DOHH2 (cell line): ENCODE measurements at regions not wholly inside any gene's neighbourhood (a gene's known extent, or its start where the extent isn't known, plus 50 kb on each side); places are given as distances from the start of the nearest gene placed in this dataset.

ENCODE experiments used
- H3F3A ChIP-seq: fragments of 200-600 bp; sonication (generic), shearing (Covaris generic); 2 replicates; pipeline ENCODE4 v1.6.0; 2016; ENCODE audit warnings: antibody characterized with exemption, mild to moderate bottlenecking; ENCODE audit not compliant: control insufficient read depth, insufficient read depth
- H3K27ac ChIP-seq: fragments of 200-600 bp; sonication (generic); 2 replicates; pipeline ENCODE4 v1.5.1; 2014; ENCODE audit warnings: low read depth, mild to moderate bottlenecking, low read length, moderate library complexity
- H3K27me3 ChIP-seq: fragments of 200-600 bp; sonication (generic); 2 replicates; pipeline ENCODE4 v1.6.1; 2014; ENCODE audit warnings: mild to moderate bottlenecking, low read length, mixed read lengths; ENCODE audit not compliant: control insufficient read depth
- H3K36me3 ChIP-seq: fragments of 200-600 bp; sonication (generic); 2 replicates; pipeline ENCODE4 v1.6.1; 2014; ENCODE audit warnings: mild to moderate bottlenecking, low read length, moderate library complexity, mixed read lengths; ENCODE audit not compliant: control insufficient read depth
- H3K4me1 ChIP-seq: fragments of 200-600 bp; sonication (generic); 2 replicates; pipeline ENCODE4 v1.6.1; 2014; ENCODE audit warnings: mild to moderate bottlenecking, low read length, mixed read lengths; ENCODE audit not compliant: control insufficient read depth
- H3K4me2 ChIP-seq: fragments of 200-600 bp; sonication (generic); 2 replicates; pipeline ENCODE4 v1.6.0; 2014; ENCODE audit warnings: mild to moderate bottlenecking, low read length, moderate library complexity
- H3K4me3 ChIP-seq: fragments of 200-600 bp; sonication (generic); 2 replicates; pipeline ENCODE4 v1.5.1; 2014; ENCODE audit warnings: mild to moderate bottlenecking, low read length, mixed read lengths
- H3K79me2 ChIP-seq: fragments of 200-600 bp; sonication (generic); 2 replicates; pipeline ENCODE4 v1.6.1; 2014; ENCODE audit warnings: mild to moderate bottlenecking, low read length, mixed read lengths; ENCODE audit not compliant: control insufficient read depth
- H3K9me2 ChIP-seq: fragments of 200-600 bp; sonication (generic); replicated peaks from 2 replicates; pipeline ENCODE4 v1.6.1; 2014; ENCODE audit warnings: mild to moderate bottlenecking, low read length, mixed read lengths; ENCODE audit not compliant: control insufficient read depth
- H3K9me3 ChIP-seq: fragments of 200-600 bp; sonication (generic); 2 replicates; pipeline ENCODE4 v1.6.1; 2014; ENCODE audit warnings: antibody characterized with exemption, low read length, mixed read lengths; ENCODE audit not compliant: control insufficient read depth, insufficient read depth
- H4K20me1 ChIP-seq: fragments of 200-600 bp; sonication (generic); 2 replicates; pipeline ENCODE4 v1.6.0; 2014; ENCODE audit warnings: low read depth, mild to moderate bottlenecking, antibody characterized with exemption, low read length, moderate library complexity; ENCODE audit not compliant: control insufficient read depth, insufficient read depth
- EZH2phosphoT487 ChIP-seq: fragments of 200-600 bp; sonication (generic); IDR thresholded peaks from 2 replicates; pipeline ENCODE4 v1.6.1; 2017; ENCODE audit warnings: borderline replicate concordance, mild to moderate bottlenecking, antibody characterized with exemption, low read length, moderate library complexity, mixed read lengths
- TF ChIP-seq, protein P1 (sequence below): fragments of 200-600 bp; sonication (generic); IDR thresholded peaks from one replicate; pipeline ENCODE4 v1.5.1; 2014; ENCODE audit warnings: antibody characterized with exemption, mild to moderate bottlenecking, low read depth, low read length; ENCODE audit not compliant: poor library complexity, severe bottlenecking

DNA sequence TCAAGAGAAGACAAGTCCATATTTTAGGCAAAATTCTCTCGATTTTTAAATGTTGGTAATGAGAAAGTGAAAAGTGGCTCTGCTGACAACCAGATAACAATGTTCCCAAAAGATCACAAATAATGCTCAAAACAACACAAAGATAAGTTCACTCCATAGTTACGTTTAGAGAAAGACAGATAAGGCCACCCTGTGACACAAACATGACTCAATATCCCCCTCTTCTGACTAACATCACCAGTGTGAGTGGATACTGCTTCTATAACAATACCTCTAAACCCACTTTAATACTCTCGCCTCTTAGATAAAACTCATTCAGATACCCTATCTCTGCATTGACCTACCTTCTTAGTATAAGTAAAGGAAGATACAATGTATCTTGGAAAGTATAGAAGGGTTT is 51.2 kb upstream of the RGS7 start:
- Histone ChIP-seq H3K9me3 (no peaks in the 10 kb centered on the region), H3K9me2 (no peaks in the 10 kb centered on the region), H4K20me1 (no peaks in the 10 kb centered on the region), H3K79me2 (no peaks in the 10 kb centered on the region), H3K4me1 (no peaks in the 10 kb centered on the region), H3F3A (no peaks in the 10 kb centered on the region), H3K27ac (no peak overlapping the region), H3K4me3 (no peak overlapping the region), H3K36me3 (no peaks in the 10 kb centered on the region), H3K27me3 (no peaks in the 10 kb centered on the region), H3K4me2 (no peak overlapping the region)
- no peak for TF ChIP-seq EZH2phosphoT487
- TF ChIP-seq, protein P1, sequence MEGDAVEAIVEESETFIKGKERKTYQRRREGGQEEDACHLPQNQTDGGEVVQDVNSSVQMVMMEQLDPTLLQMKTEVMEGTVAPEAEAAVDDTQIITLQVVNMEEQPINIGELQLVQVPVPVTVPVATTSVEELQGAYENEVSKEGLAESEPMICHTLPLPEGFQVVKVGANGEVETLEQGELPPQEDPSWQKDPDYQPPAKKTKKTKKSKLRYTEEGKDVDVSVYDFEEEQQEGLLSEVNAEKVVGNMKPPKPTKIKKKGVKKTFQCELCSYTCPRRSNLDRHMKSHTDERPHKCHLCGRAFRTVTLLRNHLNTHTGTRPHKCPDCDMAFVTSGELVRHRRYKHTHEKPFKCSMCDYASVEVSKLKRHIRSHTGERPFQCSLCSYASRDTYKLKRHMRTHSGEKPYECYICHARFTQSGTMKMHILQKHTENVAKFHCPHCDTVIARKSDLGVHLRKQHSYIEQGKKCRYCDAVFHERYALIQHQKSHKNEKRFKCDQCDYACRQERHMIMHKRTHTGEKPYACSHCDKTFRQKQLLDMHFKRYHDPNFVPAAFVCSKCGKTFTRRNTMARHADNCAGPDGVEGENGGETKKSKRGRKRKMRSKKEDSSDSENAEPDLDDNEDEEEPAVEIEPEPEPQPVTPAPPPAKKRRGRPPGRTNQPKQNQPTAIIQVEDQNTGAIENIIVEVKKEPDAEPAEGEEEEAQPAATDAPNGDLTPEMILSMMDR = no peak
